ENCODE measurements at regions not wholly inside any gene's neighbourhood (a gene's known extent, or its start where the extent isn't known, plus 50 kb on each side); places are given as distances from the start of the nearest gene placed in this dataset.
A peak's percentile ranks its signal among the peaks of the same experiment; 100 is the strongest.

DNA sequence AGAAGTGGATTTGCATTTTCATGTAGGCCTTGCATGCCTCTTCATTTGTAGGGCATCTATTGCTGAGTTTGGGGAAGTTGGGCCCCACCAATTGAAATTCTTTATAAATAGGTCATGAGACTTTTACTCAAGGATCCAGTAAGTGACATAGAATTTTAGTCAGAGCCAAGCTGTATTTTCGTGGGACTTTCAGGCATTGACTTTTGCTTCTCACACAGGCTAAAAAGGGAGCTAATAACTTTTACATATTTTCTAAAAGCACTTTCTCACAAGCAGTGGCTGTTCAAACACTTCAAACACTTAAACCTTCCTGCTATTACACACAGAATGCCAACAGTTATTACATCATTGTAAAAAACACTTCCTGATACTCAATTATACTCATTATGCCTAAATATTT is 260.5 kb downstream of the MSRB3 start:
- no peak overlapping the region for H3K27ac ChIP-seq
- H3K4me3 ChIP-seq = no peak overlapping the region

DNA sequence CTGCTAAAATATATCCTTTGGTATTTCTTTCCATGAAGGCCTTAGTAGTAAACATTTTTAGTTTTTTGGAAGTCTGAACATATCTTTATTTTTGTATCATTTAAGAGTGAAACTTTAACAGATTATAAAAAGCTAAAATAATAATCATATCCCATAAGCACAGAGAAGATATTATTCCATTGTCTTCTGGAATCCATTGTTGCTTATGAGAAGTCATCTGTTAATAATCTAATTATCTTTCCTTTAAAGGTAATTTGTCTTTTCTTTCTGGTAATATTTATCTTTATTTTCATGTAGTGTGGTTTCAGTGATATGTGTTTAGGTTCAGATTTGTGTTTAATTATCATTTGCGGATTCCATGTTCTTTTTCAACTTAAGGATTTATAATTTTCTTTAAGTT is 261.7 kb downstream of the MSRB3 start:
- H3K4me3 ChIP-seq = no peak overlapping the region
- no peak overlapping the region for H3K27ac ChIP-seq

DNA sequence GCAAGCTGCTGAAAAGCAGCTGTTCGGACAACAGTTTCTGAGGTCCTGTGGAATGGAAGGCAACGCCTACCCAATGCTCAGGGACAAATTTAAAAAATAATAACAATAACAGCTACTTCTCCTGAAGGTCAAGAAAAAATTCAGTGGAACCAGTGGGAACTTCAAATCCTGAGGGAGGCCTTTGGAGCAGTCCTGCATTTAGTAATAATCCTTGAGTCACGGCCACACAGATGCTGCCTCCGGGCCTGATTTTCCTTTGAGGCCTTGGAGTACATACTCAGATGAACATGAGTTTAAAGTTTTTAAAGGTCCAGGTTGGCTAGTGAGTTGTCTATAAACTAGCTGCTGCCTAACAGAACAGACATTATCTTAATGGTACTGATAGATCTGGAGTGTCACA is 268.0 kb downstream of the MSRB3 start:
- H3K4me3 ChIP-seq = no peak overlapping the region
- H3K27ac ChIP-seq = no peak overlapping the region

DNA sequence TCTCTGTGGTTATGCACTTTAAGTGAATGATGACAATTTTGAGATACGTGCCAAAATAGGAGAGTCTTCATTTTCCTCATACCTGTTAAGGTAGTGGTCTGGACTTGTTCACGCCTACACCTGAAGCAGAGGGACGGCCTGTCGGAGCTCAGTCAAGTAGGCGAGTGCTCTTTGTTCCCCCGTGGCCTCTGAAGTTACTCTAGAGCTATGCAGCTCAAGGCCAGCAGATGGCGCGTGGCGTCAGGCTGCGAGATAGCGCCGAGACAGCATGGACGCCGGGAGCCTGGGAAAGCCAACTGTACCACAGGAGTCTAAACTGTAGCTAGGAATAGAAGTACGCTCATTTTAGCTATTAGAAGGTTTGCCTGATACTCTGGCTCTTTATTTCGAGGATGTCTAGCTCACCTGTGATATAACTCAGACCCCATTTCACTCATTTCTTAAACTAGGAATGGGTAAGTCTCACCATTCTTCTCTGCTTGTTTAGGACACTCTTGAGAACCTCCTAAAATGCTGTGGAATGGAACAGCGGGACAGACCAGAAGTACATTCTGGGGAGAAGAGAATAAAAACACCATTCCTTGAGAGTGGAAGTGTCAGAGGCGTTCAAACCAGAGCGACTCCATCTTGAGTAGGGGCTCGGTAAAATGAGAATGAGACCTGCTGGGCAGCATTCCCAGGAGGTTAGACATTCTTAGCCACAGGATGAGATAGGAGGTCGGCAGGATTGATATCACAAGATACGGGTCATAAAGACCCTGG is 267.4 kb upstream of the HMGA2 start:
- Histone ChIP-seq H3K4me3 (no peak overlapping the region), H3K27ac (no peak overlapping the region)

DNA sequence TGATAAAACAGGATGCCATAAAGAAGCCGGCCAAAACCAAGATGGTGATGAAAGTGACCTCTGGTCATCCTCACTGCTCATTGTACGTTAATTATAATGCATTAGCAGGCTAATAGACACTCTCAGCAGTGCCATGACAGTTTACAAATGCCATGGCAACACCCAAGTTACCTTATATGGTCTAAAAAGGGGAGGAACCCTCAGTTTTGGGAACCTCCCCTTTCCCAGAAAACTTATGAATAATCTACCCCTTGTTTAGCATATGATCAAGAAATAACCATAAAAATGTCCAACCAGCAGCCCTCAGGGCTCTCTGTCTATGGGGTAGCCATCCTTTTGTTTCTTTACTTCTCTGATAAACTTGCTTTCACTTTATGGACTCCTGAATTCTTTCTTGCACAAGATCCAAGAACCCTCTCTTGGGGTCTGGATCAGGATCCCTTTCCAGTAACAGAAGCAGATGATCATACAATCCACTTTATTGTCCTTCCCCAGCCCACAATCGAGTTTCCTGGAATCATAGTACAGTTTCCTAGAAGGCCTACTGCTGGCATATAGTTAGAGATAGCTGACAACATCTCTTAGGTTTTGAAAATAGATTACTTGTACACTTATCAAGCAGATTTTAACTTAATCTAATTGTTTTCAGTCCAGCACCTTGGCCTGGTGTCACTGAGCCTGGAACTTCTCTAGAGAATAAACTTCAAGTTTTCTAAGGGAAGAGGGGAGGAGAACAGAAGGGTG is 266.7 kb upstream of the HMGA2 start:
- Histone ChIP-seq H3K4me3 (no peak overlapping the region), H3K27ac (no peak overlapping the region)

DNA sequence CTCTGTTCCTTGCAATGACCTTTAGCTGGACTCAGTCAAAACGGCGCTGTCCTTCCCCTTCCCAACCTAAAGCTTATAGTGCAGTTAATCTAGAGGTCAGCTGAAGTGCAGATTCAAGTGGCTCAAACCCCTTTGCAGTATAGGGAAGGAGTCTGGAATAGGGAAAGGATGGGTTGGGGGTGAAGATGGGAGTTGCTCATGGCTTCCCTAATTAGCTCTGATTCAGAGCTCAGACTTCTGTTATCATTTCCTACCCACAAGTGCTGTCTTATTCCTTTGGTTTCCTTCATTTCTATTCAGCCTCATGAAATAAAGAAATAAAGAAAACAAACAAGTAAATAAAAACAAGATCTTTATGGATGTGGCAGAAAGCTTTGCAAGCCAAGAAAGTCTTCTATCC is 264.0 kb upstream of the HMGA2 start:
- Histone ChIP-seq H3K4me3 (no peak overlapping the region), H3K27ac (no peak overlapping the region)

DNA sequence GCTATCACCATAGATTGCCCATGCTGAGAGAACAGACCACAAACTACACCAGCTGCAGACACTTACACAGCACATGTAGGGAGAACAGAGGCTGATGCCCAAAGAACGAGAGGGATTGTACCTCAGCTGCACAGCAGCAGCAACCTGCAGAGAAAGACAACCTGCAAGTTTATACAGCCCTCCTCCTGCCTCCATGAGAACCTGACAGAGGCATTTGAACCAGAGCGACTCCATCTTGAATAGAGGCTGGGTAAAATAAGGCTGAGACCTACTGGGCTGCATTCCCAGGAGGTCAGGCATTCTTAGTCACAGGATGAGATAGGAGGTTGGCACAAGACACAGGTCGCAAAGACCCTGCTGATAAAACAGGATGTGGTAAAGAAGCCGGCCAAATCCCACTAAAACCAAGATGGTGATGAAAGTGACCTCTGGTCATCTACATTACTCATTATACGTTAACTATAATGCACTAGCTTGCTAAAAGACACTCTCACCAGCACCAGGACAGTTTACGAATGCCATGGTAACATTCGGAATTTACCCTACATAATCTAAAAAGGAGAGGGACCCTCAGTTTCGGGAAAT is 262.4 kb upstream of the HMGA2 start:
- Histone ChIP-seq H3K4me3 (no peak overlapping the region), H3K27ac (no peak overlapping the region)

DNA sequence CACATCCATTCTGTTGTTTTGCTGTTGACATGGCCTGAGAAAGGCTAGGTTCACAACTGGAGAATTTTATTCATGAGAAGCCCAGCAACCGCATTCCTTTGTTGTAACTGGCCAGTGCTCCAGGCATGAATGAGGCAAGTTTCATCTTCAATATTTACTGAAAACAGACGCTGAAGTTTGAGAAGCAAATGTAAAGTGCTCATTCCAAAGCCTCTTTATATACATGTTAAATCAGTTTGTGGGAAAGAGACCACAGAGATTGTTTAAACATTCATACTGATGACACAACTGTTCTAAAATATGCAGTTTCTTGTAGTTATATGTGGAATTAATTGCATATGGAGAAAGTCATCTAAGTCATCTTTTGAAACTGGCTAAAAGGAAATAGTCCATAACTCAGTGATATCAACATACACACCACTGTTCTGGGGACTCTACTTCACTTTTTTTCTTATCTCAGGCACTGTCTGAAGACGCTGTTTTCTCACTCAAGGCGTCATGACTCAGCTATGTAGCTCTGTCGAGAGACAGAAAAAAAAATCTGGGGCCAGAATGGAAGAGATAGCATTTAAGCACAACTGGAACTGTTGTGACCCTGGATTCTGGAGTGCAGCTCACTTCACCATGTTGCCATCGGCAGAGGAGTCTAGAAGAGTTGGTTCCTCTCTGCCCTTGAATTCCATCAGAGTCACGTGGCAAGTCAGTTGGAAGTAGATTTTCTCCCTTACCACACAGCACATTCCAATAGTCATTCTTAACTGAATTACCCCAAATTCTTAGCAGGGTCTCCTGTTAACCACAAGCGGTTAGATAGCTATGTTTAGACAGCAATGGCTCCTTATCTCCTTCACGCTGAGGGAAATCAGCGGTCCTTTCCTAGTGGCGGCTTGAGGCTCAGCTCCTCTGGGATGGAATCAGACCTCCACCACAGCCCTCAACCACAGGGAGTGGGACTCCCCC is 258.4 kb upstream of the HMGA2 start:
- Histone ChIP-seq H3K27ac (peak overlapping the region in 5 of 21 experiments; percentile 16 to 67 (median 42)), H3K4me3 (no peak overlapping the region)

DNA sequence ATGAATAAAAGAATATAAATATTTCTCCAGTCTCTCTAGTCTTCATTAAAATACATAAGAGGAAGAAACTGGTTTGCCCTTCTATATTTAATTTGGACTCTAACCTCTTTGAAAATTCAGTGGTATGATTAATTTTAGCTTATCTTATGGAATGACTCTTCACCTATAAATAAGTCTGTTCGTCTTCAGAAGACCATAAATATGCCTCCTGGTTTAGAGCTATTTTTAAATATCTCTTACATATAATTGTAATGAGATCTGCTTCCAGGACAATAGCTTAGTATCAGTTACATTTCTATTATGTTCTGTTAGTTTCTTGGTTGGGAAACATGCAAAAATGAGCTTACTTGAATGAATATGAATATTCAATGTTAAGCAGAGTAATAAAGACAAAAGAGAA is 257.5 kb upstream of the HMGA2 start:
- H3K4me3 ChIP-seq = no peak overlapping the region
- H3K27ac ChIP-seq = peak overlapping the region in 2 of 21 experiments; percentile 42 to 67

DNA sequence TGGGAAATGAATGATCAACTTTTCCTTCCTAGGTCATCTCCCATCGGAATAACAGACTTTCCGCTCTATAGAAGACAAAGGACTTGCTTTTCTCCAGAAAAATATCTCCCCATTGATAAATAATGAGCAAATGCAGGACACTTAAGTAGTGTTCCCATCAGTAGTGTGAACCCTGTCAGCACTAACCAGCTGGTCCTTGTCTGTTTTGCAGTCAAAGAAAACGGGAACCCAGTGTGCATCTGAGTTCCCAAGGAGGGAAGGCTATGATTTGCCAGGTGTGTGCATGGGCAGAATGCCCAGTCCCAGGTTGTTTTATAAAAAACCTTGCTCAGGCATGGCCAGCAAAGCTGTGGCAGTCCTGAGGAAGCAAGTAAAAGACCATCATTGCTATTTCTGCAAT is 256.5 kb upstream of the HMGA2 start:
- no peak overlapping the region for H3K4me3 ChIP-seq
- no peak overlapping the region for H3K27ac ChIP-seq

DNA sequence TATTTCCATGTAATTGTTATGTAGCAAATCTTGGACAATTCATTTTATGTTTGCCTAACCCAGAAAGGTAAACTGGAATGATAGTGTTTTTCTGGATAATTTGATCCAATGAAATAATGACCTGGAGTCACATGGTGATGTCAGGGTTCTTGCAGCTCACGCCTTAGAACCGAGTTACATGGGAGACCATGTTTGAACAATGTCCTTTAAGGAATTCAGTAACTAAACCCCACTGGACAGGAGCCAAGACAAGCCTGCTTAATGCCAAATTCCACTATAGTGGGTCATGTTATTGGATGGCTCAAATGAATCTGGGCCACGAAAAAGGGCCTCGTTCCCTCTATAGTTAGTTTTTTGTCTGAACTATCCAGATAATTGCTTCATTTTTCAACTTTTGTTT is 255.8 kb upstream of the HMGA2 start:
- Histone ChIP-seq H3K27ac (no peak overlapping the region), H3K4me3 (no peak overlapping the region)

DNA sequence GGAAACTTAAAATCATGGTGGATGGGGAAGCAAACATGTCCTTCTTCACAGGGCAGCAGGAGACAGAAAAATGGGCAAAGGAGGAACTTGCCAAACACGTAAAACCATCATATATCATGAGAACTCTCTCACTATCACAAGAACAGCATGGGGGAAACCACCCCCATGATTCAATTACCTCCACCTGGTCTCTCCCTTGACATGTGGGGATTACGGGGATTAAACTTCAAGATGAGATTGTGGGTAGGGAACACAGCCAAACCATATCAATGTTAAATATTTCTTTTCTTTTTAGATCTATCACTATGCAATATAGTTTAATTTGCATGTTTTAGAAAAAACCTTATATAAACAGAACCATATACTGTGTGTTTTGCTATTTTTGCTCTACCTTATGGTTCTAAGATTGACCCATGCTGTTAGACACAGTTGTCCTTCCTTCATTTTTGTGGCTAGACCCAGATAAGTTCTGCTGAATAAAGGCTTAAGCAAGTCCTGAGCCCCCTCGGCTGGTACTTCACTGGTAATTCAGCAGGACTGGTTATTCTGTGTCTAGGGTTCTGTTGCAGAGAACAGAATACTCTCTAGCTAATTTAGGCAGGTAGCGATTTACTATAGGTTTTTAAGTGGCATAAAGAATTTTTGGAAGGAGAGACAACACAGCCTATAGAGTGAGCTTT is 253.7 kb upstream of the HMGA2 start:
- H3K27ac ChIP-seq = no peak overlapping the region
- H3K4me3 ChIP-seq = no peak overlapping the region

DNA sequence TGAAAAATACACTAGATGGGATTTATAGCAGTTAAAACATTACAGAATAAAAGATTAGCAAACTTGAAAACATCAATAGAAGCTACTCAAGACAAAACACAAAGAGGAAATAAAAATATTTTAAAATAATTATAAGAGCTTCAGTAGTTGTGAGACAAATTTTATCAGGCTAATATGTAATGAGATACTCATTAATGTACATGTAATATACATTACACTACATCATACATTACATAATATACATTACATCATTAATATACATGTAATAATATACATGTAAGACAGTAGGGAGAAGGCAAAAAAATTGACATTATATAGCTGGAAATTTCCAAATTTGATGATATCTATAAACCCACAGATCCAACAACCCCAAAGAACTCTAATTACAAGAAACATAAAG is 249.4 kb upstream of the HMGA2 start:
- no peak overlapping the region for H3K4me3 ChIP-seq
- no peak overlapping the region for H3K27ac ChIP-seq

DNA sequence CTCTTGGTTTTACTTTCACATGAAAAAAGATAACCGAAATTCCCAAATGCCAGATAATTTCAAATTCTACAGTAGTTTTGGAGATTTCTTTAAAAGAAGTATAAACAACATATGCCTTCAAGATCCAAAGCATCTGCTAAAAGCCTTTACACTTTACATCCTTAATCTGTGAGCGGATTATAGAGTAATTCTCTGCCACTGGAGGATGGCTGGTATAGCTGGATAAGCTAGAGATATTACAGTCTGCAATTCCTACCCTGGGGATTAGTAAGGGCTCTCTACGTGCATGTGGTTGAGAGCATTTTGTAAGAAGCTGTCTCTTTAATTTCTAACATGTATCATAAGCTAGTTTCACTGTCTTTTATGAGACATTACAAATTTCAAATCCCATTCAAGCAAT is 240.3 kb upstream of the HMGA2 start:
- no peak overlapping the region for H3K4me3 ChIP-seq
- H3K27ac ChIP-seq = no peak overlapping the region

DNA sequence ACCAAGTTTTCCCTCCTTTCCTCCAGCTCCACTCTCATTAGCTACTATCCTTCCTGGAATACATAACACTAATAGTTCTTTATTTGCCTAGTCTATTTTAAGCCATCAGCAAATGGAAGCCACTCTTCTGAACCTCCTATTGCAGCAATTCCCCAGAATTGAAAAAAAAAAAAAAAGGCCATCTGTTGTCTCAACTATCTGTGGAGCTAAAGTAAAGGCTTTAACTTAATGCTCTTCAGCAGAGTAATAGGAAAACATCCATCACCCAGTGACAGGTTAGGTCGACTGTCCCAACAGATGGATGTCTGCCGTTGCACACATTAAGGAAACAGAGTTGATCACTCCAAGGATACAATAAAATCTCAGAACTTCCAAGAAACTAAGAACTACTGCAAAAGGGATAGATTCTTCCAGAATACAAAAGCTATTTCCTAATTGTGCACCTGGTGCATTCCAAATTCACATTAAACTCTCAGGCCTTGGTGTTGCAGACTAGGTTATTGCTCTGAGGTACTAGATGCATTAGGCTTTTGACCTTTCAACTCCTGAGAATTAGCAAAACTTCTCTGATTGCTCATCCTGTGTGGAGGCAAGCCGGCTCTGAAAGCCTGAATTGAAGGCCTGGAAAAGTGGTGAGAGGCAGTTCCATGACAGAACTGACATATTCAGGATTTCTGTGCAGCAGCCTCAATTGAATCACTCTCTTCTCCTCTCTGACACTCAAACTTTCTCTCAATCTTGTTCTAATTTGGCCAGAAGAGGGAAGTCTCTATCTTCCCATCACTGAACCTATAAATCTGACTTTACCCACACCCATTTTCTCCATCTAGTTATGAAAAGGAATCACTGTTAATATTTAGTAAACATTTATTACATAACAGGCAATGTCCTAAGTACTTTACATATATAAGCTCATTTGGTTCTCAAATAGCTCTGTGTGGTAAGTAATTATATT is 238.4 kb upstream of the HMGA2 start:
- Histone ChIP-seq H3K4me3 (no peak overlapping the region), H3K27ac (no peak overlapping the region)

DNA sequence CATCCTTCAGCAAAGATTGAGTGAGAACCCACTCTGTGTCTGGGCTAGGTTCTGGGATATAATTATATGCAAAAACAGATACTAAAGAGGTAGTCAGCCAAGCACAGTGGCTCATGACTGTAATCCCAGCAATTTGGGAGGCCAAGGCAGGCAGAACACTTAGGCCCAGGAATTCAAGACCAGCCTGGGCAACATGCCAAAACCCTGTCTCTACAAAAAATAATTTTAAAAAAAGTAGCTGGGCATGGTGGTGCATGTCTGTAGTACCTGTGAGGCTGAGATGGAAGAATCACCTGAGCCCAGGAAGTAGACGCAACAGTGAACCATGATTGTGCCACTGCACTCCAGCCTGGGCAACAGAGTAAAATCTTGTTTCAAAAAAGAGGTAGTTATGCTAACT is 237.5 kb upstream of the HMGA2 start:
- Histone ChIP-seq H3K4me3 (no peak overlapping the region), H3K27ac (no peak overlapping the region)

DNA sequence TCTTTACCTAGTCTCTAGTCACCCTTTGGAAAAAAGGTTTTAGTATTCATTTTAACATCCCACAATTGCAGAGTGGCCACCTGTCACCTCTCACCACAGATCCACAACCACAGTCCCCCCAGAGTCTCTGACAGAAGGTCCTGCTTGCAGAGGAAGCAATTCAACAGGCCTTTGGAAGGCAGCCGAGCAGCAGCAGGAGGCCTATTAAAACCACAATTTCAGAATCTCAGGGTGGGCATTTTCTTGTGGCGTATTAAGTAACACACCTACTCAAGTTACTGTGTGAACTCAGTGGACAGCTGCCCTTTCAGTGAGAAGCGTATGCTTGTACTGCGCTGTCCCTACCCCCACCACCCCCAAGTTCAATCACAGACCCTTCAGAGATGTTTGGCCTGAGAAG is 234.0 kb upstream of the HMGA2 start:
- no peak overlapping the region for H3K27ac ChIP-seq
- no peak overlapping the region for H3K4me3 ChIP-seq

DNA sequence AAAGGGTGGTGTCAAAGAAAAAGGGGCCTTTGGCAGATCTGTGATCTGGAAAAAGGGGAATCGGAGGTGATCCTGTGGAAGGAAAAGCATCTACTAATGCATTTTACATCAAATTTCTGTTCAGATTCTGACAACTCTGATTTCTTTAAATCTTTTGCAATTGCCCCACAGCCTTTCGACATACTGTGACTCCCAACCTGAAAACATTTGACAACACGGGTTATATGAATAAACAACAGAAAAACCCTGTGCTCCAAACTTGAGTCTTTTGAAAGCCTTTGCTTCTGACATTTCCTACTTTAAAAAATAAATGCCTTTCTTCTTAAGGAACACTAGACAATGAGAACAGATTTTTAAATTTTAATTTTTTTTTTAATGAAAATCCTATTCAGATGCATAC is 231.9 kb upstream of the HMGA2 start:
- no peak overlapping the region for H3K4me3 ChIP-seq
- H3K27ac ChIP-seq = no peak overlapping the region

All from skin epidermis (tissue), 12 donors.